CD14-positive monocyte (primary cell): ENCODE measurements at regions not wholly inside any gene's neighbourhood (a gene's known extent, or its start where the extent isn't known, plus 50 kb on each side); places are given as distances from the start of the nearest gene placed in this dataset.

Experiments
- DNase-seq, 3 donors: peaks; one replicate each; pipeline ENCODE4 v3.0.0-alpha.2; 2011 to 2022
- H2AFZ ChIP-seq: 2 replicates; pipeline ENCODE4 v1.6.0; 2012; ENCODE audit warnings: mild to moderate bottlenecking, low read depth, low read length, inconsistent platforms; ENCODE audit not compliant: insufficient read depth, poor library complexity, severe bottlenecking
- H3K27ac ChIP-seq, 2 donors: 1 replicate in 1 of 2; 2 replicates in 1 of 2; pipeline ENCODE4 v1.5.1; 2012 to 2013; ENCODE audit warnings: low read length in 2 of 2, control low read depth in 1 of 2, inconsistent platforms in 1 of 2, low read depth in 1 of 2, mild to moderate bottlenecking in 1 of 2
- H3K27me3 ChIP-seq, 2 donors: one replicate each; pipeline versions ENCODE4 v1.6.0 to v1.6.1; 2011 to 2013; ENCODE audit warnings: low read length in 2 of 2; ENCODE audit not compliant: control insufficient read depth in 2 of 2, insufficient read depth in 2 of 2
- H3K36me3 ChIP-seq, 2 donors: replicated peaks in 1 of 2; 1 replicate in 1 of 2; 2 replicates in 1 of 2; pipeline versions ENCODE4 v1.5.1 to v1.6.1; 2012 to 2013; ENCODE audit warnings: low read length in 2 of 2, control low read depth in 1 of 2, inconsistent platforms in 1 of 2, mild to moderate bottlenecking in 1 of 2; ENCODE audit not compliant: insufficient read depth in 2 of 2, control insufficient read depth in 1 of 2
- H3K4me1 ChIP-seq, 2 donors: 1 replicate in 1 of 2; 2 replicates in 1 of 2; pipeline versions ENCODE4 v1.5.1 to v1.6.1; 2012 to 2013; ENCODE audit warnings: low read length in 2 of 2, control low read depth in 1 of 2, inconsistent platforms in 1 of 2, mild to moderate bottlenecking in 1 of 2, moderate library complexity in 1 of 2; ENCODE audit not compliant: insufficient read depth in 2 of 2, control insufficient read depth in 1 of 2
- H3K4me2 ChIP-seq: replicated peaks from 2 replicates; pipeline ENCODE3; 2012; ENCODE audit warnings: low read length, moderate library complexity, mild to moderate bottlenecking; ENCODE audit not compliant: poor library complexity, severe bottlenecking; ENCODE audit errors: extremely low read depth
- H3K4me3 ChIP-seq, 3 experiments: fragments of 200-600 bp in 1 of 3; sonication (generic) in 1 of 3; replicated peaks in 1 of 3; 1 replicate in 2 of 3; 2 replicates in 1 of 3; pipeline ENCODE4 v1.5.1; 2011 to 2013; ENCODE audit warnings: low read length in 3 of 3, mild to moderate bottlenecking in 3 of 3, control low read depth in 2 of 3, low read depth in 2 of 3, inconsistent platforms in 1 of 3, moderate library complexity in 1 of 3
- H3K79me2 ChIP-seq: 2 replicates; pipeline ENCODE4 v1.6.0; 2012; ENCODE audit warnings: mild to moderate bottlenecking, control low read depth, inconsistent platforms, low read length, moderate library complexity; ENCODE audit not compliant: insufficient read depth
- H3K9ac ChIP-seq: 2 replicates; pipeline ENCODE4 v1.6.0; 2017; ENCODE audit warnings: low read length, mild to moderate bottlenecking; ENCODE audit not compliant: insufficient read depth, poor library complexity, severe bottlenecking
- H3K9me3 ChIP-seq, 2 donors: replicated peaks in 1 of 2; 1 replicate in 1 of 2; 2 replicates in 1 of 2; pipeline versions ENCODE4 v1.5.1 to v1.6.1; 2012 to 2013; ENCODE audit warnings: low read length in 2 of 2, control low read depth in 1 of 2; ENCODE audit not compliant: control insufficient read depth in 1 of 2, insufficient read depth in 1 of 2
- H4K20me1 ChIP-seq: 2 replicates; pipeline ENCODE4 v1.6.0; 2012; ENCODE audit warnings: mild to moderate bottlenecking, low read length, control low read depth, moderate library complexity; ENCODE audit not compliant: insufficient read depth
- H3K27ac Mint-ChIP-seq, 7 donors: one replicate each; pipeline ENCODE4 v1.8.0; 2020; ENCODE audit warnings: mild to moderate bottlenecking in 7 of 7, mixed read lengths in 7 of 7, moderate library complexity in 6 of 7, inconsistent platforms in 2 of 7
- H3K27me3 Mint-ChIP-seq, 3 donors: one replicate each; pipeline ENCODE4 v1.8.0; 2021 to 2022; ENCODE audit warnings: low read depth in 3 of 3, mild to moderate bottlenecking in 3 of 3, mixed read lengths in 3 of 3, moderate library complexity in 3 of 3, inconsistent platforms in 1 of 3
- H3K36me3 Mint-ChIP-seq, 2 donors: one replicate each; pipeline ENCODE4 v1.8.0; 2020; ENCODE audit warnings: mixed read lengths in 2 of 2, inconsistent platforms in 1 of 2, mild to moderate bottlenecking in 1 of 2
- H3K4me1 Mint-ChIP-seq: one replicate; pipeline ENCODE4 v1.8.0; 2020; ENCODE audit warnings: mild to moderate bottlenecking, mixed read lengths
- H3K4me3 Mint-ChIP-seq, 2 donors: one replicate each; pipeline ENCODE4 v1.8.0; 2020; ENCODE audit warnings: mild to moderate bottlenecking in 2 of 2, mixed read lengths in 2 of 2, moderate library complexity in 1 of 2
- H3K9me3 Mint-ChIP-seq, 7 donors: one replicate each; pipeline ENCODE4 v1.8.0; 2020 to 2022; ENCODE audit warnings: mixed read lengths in 7 of 7, mild to moderate bottlenecking in 6 of 7, moderate library complexity in 6 of 7, inconsistent platforms in 2 of 7
- CTCF ChIP-seq: fragments of 200-600 bp; IDR thresholded peaks from one replicate; pipeline ENCODE4 v1.8.0; 2022; ENCODE audit warnings: antibody characterized with exemption, mild to moderate bottlenecking
- WGBS: methylation state at CpG from one replicate; pipeline ENCODE4 v1.1.5; 2013; ENCODE audit warnings: missing lambda C conversion rate; ENCODE audit not compliant: insufficient coverage; 5-methylcytosine and 5-hydroxymethylcytosine counted together
- intact Hi-C, 2 donors: fragments of 100-400 bp; cut with micrococcal nuclease; formaldehyde crosslinking; loops; one replicate each; pipeline versions ENCODE4 v1.15.0 to v1.15.1; 2023

GRCh38 chr18:11523804-11524203, 85.6 kb upstream of the SLC35G4 start:
- H3K4me2 ChIP-seq = no peak overlapping the region
- H3K4me3 Mint-ChIP-seq = peak overlapping the region in 1 of 2 donors; percentile 47

GRCh38 chr18:11522992-11523391, 86.4 kb upstream of the SLC35G4 start:
- Histone ChIP-seq H3K4me2 (no peak overlapping the region), H2AFZ (no peak overlapping the region)
- WGBS = 100% methylated on average over 1 of the region's 5 CpGs

More at GRCh38 chr18:11523804-11524203, 85.6 kb upstream of the SLC35G4 start:
- Mint-ChIP-seq H3K27me3 (peaks cover 2 to 4% (median 2%) of the 10 kb centered on the region in 3 donors), H3K4me1 (no peaks in the 10 kb centered on the region), H3K9me3 (no peaks in the 10 kb centered on the region), H3K36me3 (no peaks in the 10 kb centered on the region), H3K27ac (no peak overlapping the region)
- TF ChIP-seq CTCF = no peak
- Histone ChIP-seq H3K27me3 (no peaks in the 10 kb centered on the region), H3K9me3 (no peaks in the 10 kb centered on the region), H3K79me2 (no peaks in the 10 kb centered on the region), H4K20me1 (no peaks in the 10 kb centered on the region), H3K9ac (no peak overlapping the region), H3K36me3 (no peaks in the 10 kb centered on the region), H3K27ac (no peak overlapping the region), H3K4me3 (no peak overlapping the region), H2AFZ (no peak overlapping the region), H3K4me1 (no peaks in the 10 kb centered on the region)
- WGBS = 50% methylated on average over 1 of the region's 2 CpGs
- intact Hi-C loops = no loop called here
- DNase-seq = no peak

More at GRCh38 chr18:11522992-11523391, 86.4 kb upstream of the SLC35G4 start:
- no peak overlapping the region for H3K9ac ChIP-seq
- no peaks in the 10 kb centered on the region for H3K27me3 ChIP-seq
- Mint-ChIP-seq H3K27me3 (peaks cover 0 to 4% (median 2%) of the 10 kb centered on the region in 3 donors), H3K9me3 (no peaks in the 10 kb centered on the region), H3K4me3 (no peak overlapping the region), H3K27ac (no peak overlapping the region), H3K36me3 (no peaks in the 10 kb centered on the region), H3K4me1 (no peaks in the 10 kb centered on the region)
- no peaks in the 10 kb centered on the region for H3K36me3 ChIP-seq
- no peak overlapping the region for H3K4me3 ChIP-seq
- no peaks in the 10 kb centered on the region for H3K9me3 ChIP-seq
- H4K20me1 ChIP-seq = no peaks in the 10 kb centered on the region
- TF ChIP-seq CTCF = no peak
- H3K4me1 ChIP-seq = no peaks in the 10 kb centered on the region
- no peaks in the 10 kb centered on the region for H3K79me2 ChIP-seq
- H3K27ac ChIP-seq = no peak overlapping the region
- no peak for DNase-seq
- intact Hi-C loops = no loop called here
